HG03378 (cell line): ENCODE measurements at regions not wholly inside any gene's neighbourhood (a gene's known extent, or its start where the extent isn't known, plus 50 kb on each side); places are given as distances from the start of the nearest gene placed in this dataset.

Experiments
- ATAC-seq: cut with Tn5 transposase; IDR thresholded peaks from one replicate; pipeline ENCODE4 v1.9.1; 2021; ENCODE audit warnings: mild to moderate bottlenecking, moderate library complexity; ENCODE audit not compliant: unreplicated experiment

DNA sequence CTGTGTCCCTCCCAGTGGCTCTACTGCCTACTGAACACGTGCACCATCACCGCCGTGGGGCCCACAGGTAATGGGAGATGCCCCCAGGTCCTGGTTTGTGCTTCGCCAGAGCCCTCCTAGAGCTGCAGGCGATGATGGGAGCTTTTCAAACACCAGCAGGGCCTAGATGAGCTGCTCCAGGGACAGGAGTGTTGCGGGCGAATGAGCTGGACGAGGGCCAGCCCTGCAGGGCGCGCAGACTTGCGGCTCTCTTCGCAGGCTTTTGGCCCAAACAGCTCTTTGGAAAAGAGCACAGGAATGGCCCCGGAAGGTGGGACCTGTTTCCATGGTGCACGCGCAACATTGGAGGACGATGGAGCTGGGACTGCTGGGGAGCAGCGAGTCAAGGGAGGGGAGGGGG is 409.3 kb upstream of the SULF2 start:
- ATAC-seq = no peak

- no peak for ATAC-seq
Observed at GRCh38 chr20:48193627-48194425, 408.5 kb upstream of the SULF2 start.

GRCh38 chr20:48192109-48192508 is 406.8 kb upstream of the SULF2 start:
- no peak for ATAC-seq

DNA sequence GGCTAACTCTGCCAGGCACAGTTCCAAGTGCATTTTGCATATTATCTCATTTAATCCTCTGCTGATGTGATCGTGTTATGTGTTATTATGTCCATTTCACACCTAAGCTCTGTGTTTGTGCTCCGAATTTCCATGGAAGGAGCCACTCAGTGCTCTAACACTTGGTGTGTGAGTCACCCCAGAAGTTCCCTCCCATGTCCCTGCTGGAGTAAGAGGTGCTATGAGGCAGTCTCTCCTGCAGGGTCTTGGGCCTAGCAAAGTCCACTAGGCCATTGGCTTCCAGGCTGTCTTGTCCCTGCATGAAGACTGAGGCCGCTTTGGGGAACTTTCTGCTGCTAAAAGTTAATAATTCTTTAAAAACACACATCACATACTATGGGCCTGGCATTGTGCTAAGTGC is 405.9 kb upstream of the SULF2 start:
- no peak for ATAC-seq

GRCh38 chr20:48190757-48191156 is 405.5 kb upstream of the SULF2 start:
- ATAC-seq = no peak

DNA sequence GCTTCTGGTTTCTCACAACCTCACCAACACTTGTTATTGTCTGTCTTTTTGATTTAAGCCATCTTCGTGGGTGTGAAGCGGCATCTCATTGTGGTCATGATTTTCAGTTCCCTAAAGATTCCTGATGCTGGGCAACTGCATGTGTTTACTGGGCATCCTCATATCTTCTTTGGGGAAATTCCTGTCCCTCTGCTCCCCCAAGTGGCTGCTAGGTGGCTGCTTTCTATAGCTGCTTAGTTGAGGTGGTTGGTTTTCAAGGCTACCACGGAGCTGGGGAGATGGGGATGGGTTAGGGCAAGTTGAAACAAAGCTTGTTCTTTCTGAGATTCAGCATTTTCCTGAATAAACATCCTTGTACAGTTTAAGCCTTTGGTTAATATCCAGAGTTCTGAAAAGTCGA is 403.9 kb upstream of the SULF2 start:
- ATAC-seq = no peak

GRCh38 chr20:48187851-48188250 is 402.6 kb upstream of the SULF2 start:
- ATAC-seq = no peak

DNA sequence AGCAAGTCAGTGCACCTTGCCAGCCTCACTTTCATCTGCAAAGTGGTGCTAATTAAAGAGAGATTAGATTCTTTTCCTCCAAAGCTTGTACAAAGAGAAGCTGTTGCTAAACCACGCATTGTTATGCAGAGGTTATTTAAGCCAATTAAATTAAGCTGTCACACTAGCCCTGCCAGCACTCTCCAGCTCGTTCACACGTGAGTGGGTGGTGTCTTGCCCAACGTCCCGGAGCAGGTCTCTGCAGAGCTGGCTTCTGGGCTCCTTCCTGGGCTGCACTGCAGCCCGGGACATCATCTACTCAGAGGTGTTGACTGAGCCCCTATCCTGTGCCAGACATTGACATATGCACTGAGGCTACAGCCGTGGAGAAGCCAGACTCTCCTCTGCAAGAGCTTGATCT is 401.6 kb upstream of the SULF2 start:
- ATAC-seq = no peak

- ATAC-seq = no peak
Observed at GRCh38 chr20:48186447-48186846, 401.2 kb upstream of the SULF2 start.

DNA sequence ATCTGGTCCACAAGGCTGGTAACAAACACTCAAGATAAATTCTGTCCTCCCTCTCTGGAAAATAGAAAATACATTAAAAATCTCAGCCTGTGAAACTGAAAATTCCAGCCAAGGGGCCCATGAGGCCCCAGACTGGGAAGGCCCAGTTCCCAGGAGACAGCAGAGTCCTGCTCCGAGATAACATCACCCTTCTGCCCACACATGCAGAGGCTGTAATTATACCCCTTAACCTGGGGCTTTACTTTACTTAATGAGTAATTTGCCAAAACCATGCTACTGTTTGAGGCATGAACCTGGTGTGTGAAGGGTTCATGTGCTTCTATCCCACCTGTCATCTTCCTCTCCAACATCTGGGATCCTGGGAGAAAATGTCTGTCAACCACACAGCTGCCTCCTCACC is 398.9 kb upstream of the SULF2 start:
- no peak for ATAC-seq

- no peak for ATAC-seq
Observed at GRCh38 chr20:48181261-48181935, 396.1 kb upstream of the SULF2 start.

DNA sequence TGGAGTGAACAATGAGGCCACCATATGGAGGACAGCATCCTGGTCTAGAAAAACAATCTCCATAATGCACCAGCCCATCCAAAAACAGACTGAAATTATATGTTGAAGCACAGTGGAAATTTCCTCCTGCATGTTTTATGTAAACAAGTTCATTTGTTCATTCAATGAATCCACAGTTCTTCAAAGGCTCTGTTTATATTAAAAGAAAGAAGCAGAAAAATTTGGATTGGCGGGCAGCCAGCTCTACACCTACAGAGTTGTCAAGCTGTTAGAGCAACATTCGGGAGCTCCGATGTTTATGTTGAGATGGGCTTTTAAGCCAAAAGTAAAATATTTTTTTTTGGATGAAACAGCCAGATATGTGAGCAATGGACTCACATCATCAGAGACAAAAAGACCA is 395.3 kb upstream of the SULF2 start:
- ATAC-seq = no peak

DNA sequence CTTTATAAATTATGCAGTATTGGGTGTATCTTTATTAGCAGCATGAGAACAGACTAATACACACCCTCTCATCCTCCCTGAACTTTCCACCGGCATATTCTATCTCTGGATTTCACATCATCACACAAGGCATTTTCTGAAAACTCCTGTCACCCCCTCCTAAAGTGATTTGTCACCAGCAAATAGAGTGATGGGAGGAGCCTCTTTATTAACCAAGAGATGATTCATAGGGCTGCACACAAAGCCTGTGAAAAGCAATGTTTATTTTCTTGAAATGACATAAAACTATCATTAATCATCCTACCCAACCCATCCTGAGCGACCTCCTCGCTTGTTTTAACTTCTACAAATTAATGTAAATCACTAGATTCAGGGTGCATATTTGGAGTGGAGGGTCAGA is 394.7 kb upstream of the SULF2 start:
- ATAC-seq = no peak

GRCh38 chr20:48178633-48179032 is 393.4 kb upstream of the SULF2 start:
- no peak for ATAC-seq

DNA sequence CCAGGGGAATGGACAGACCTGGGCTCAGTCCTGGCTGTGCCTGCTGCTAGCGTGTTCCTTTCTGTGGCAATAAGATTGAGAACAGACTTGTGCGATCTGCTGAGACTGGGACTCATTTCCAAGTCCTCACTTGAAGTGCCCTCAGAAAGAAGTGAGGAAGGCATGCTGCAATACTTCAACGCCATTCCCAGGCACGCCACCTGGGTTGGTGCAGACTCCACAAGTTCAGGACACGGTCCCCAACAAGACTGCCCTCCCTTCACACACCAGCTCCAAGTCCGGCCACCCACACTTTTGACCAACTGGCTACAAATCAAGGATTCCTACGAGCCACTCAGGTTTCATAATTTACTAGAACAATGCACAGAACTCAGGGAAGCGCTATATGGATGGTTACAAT is 391.8 kb upstream of the SULF2 start:
- ATAC-seq = no peak

GRCh38 chr20:48176139-48176538 is 390.9 kb upstream of the SULF2 start:
- no peak for ATAC-seq

- ATAC-seq = no peak
Observed at GRCh38 chr20:48175261-48175660, 390.0 kb upstream of the SULF2 start.

DNA sequence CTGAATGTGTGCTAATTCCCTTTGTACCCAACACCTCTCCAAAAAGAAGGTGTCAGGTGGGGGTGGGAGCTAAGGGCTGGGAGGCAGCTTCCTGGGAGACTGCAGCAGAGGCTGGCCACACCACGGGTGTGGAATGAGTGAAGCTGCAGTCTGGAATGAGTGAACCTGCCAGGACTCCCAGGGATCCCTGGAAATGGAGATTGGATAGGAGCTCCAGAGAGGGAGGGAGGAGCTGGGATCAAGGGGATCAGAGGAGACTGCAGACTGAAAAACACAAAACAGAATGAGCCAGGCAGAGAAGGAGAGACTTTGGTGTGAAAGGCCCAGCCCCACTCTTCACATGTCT is 387.0 kb upstream of the SULF2 start:
- no peak for ATAC-seq

- ATAC-seq = no peak
Observed at GRCh38 chr20:48171626-48172356, 386.5 kb upstream of the SULF2 start.

DNA sequence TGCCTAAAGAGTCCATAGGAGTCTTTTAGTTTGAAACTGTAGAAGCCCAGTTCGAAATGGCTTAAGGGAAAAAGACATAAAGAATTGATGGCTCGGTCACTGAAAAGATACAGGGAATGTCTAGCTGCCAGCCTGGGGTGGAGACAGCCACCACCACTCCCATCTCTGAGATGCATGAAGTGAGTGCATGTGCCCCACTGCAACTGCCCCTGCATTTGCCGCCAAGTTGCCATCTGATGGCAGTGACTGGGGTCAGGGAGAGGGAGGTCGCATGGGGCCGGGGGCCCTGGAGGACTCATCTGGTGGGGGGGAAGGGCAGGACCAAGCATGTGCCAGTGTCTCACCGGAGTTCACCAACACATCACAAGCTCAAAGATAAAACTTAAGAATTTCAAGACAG is 385.8 kb upstream of the SULF2 start:
- ATAC-seq = no peak

- ATAC-seq = no peak
Observed at GRCh38 chr20:48170625-48171024, 385.3 kb upstream of the SULF2 start.

- ATAC-seq = no peak
Observed at GRCh38 chr20:48169650-48170225, 384.5 kb upstream of the SULF2 start.
